Trophoblast cell (in vitro differentiated cells and primary cell): ENCODE measurements at regions not wholly inside any gene's neighbourhood (a gene's known extent, or its start where the extent isn't known, plus 50 kb on each side); places are given as distances from the start of the nearest gene placed in this dataset.

ENCODE experiments used
- DNase-seq, 2 donors: peaks; one replicate each; pipeline ENCODE4 v3.0.0-alpha.2; 2016
- H2AFZ ChIP-seq: 2 replicates; pipeline ENCODE4 v1.6.1; 2013; ENCODE audit warnings: low read length, moderate library complexity, mild to moderate bottlenecking; ENCODE audit not compliant: insufficient read depth, poor library complexity
- H2AK5ac ChIP-seq: 2 replicates; pipeline ENCODE4 v1.6.1; 2013; ENCODE audit warnings: mild to moderate bottlenecking, low read length
- H2BK120ac ChIP-seq: 2 replicates; pipeline ENCODE4 v1.6.1; 2013; ENCODE audit warnings: low read length, mild to moderate bottlenecking, moderate library complexity; ENCODE audit not compliant: insufficient read depth, poor library complexity
- H2BK12ac ChIP-seq: 2 replicates; pipeline ENCODE4 v1.6.1; 2013; ENCODE audit warnings: mild to moderate bottlenecking, low read length, moderate library complexity
- H2BK5ac ChIP-seq: 2 replicates; pipeline ENCODE4 v1.6.1; 2013; ENCODE audit warnings: low read length, low read depth, moderate library complexity, mild to moderate bottlenecking; ENCODE audit not compliant: poor library complexity
- H3K14ac ChIP-seq: 2 replicates; pipeline ENCODE4 v1.6.1; 2013; ENCODE audit warnings: mild to moderate bottlenecking, low read length
- H3K18ac ChIP-seq: 2 replicates; pipeline ENCODE4 v1.6.1; 2013; ENCODE audit warnings: mild to moderate bottlenecking, low read length
- H3K23ac ChIP-seq: 2 replicates; pipeline ENCODE4 v1.6.1; 2013; ENCODE audit warnings: low read length
- H3K27ac ChIP-seq: 2 replicates; pipeline ENCODE4 v1.5.1; 2013; ENCODE audit warnings: low read depth, mild to moderate bottlenecking, inconsistent platforms, low read length, moderate library complexity
- H3K27me3 ChIP-seq: 2 replicates; pipeline ENCODE4 v1.6.1; 2013; ENCODE audit warnings: inconsistent platforms, mild to moderate bottlenecking, low read length, moderate library complexity; ENCODE audit not compliant: insufficient read depth
- H3K36me3 ChIP-seq, 2 experiments: 1 replicate in 1 of 2; 2 replicates in 1 of 2; pipeline ENCODE4 v1.6.1; 2013; ENCODE audit warnings: low read length in 2 of 2, mild to moderate bottlenecking in 2 of 2, moderate library complexity in 1 of 2; ENCODE audit not compliant: insufficient read depth in 2 of 2, control insufficient read depth in 1 of 2
- H3K4ac ChIP-seq: 2 replicates; pipeline ENCODE4 v1.6.1; 2013; ENCODE audit warnings: low read depth, mild to moderate bottlenecking, low read length, moderate library complexity
- H3K4me1 ChIP-seq, 2 experiments: 1 replicate in 1 of 2; 2 replicates in 1 of 2; pipeline ENCODE4 v1.6.1; 2013; ENCODE audit warnings: low read length in 2 of 2, mild to moderate bottlenecking in 2 of 2, moderate library complexity in 1 of 2; ENCODE audit not compliant: insufficient read depth in 2 of 2, control insufficient read depth in 1 of 2
- H3K4me2 ChIP-seq: 2 replicates; pipeline ENCODE4 v1.6.1; 2013; ENCODE audit warnings: inconsistent platforms, mild to moderate bottlenecking, low read length, moderate library complexity
- H3K4me3 ChIP-seq: 2 replicates; pipeline ENCODE4 v1.5.1; 2013; ENCODE audit warnings: mild to moderate bottlenecking, low read depth, low read length, inconsistent platforms
- H3K79me1 ChIP-seq: one replicate; pipeline ENCODE4 v1.6.1; 2013; ENCODE audit warnings: low read length
- H3K79me2 ChIP-seq: 2 replicates; pipeline ENCODE4 v1.6.1; 2013; ENCODE audit warnings: low read length, mild to moderate bottlenecking; ENCODE audit not compliant: control insufficient read depth, insufficient read depth, poor library complexity
- H3K9ac ChIP-seq: 2 replicates; pipeline ENCODE4 v1.6.1; 2013; ENCODE audit warnings: mild to moderate bottlenecking, low read length
- H3K9me3 ChIP-seq: 2 replicates; pipeline ENCODE4 v1.6.1; 2013; ENCODE audit warnings: low read depth, mild to moderate bottlenecking, control low read depth, inconsistent platforms, low read length; ENCODE audit not compliant: insufficient read depth
- H4K12ac ChIP-seq: 2 replicates; pipeline ENCODE4 v1.6.1; 2013; ENCODE audit warnings: low read depth, mild to moderate bottlenecking, low read length, moderate library complexity
- H4K8ac ChIP-seq: 2 replicates; pipeline ENCODE4 v1.6.1; 2013; ENCODE audit warnings: low read depth, mild to moderate bottlenecking, low read length, moderate library complexity
- H4K91ac ChIP-seq: one replicate; pipeline ENCODE4 v1.6.1; 2013; ENCODE audit warnings: low read depth, mild to moderate bottlenecking, low read length, moderate library complexity
- WGBS: extraction: QIAGEN DNeasy Blood & Tissue Kit; methylation state at CpG from one replicate; pipeline ENCODE4 v1.1.7; 2013; ENCODE audit warnings: missing lambda C conversion rate; ENCODE audit not compliant: insufficient read length, insufficient coverage; ENCODE audit errors: extremely low coverage; 5-methylcytosine and 5-hydroxymethylcytosine counted together

DNA sequence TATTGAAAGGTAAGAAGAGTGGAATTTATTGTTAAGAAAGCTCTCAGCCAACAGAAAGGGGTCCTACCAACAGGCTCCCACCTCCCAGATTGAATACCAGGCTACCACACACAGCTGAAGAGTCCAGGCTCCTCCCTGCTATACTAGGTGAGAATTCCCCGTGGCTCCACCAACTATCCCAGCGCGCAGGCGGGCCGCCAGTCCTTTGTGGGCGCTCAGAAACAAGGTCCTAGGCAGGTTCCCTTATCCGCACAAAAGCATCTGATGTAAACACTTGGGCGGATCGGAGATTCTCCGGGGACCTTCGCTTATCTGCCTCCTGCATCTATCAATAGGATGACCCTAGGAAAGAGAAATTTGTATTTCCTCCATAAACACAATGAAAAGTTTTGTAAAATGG, 423.9 kb upstream of the ADGRL4 start:
- Histone ChIP-seq H3K9ac (no peak overlapping the region), H3K4me2 (no peak overlapping the region), H2BK120ac (no peak overlapping the region), H2BK5ac (no peak overlapping the region), H2AFZ (no peak overlapping the region), H3K27ac (no peak overlapping the region), H3K79me2 (no peaks in the 10 kb centered on the region), H2BK12ac (no peak overlapping the region), H3K9me3 (no peaks in the 10 kb centered on the region), H3K36me3 (no peaks in the 10 kb centered on the region), H4K12ac (no peak overlapping the region), H3K18ac (no peak overlapping the region), H2AK5ac (no peak overlapping the region), H3K4me3 (no peak overlapping the region), H3K4me1 (no peaks in the 10 kb centered on the region), H3K23ac (no peak overlapping the region), H3K79me1 (no peaks in the 10 kb centered on the region), H3K27me3 (no peaks in the 10 kb centered on the region), H4K91ac (no peak overlapping the region), H3K14ac (no peak overlapping the region), H4K8ac (no peak overlapping the region), H3K4ac (no peak overlapping the region)
- DNase-seq, result no peak
- WGBS, result no CpG with 5 or more reads among the region's 11 CpGs

DNA sequence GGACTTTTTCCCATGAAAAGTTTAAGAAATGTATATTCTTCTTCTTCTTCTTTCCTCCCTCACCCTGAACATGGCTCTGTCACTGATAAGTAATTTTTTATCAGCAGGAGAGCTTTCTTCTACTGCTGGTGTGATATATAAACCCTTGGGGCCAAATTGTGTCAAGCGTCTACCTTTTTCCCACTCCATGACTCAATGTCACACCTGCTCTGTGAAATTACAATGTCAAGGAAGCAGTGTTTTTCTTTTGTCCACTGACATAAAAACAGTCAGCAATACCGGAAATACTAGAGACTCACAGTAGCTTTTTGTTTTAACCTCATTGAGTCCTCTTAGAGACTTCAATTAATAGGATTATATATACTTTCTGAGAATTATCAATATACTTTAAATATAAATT, 416.2 kb upstream of the ADGRL4 start:
- H3K4me2 ChIP-seq, result no peak overlapping the region
- no peak overlapping the region for H4K8ac ChIP-seq
- no peak overlapping the region for H2BK120ac ChIP-seq
- DNase-seq, result no peak
- no peaks in the 10 kb centered on the region for H3K36me3 ChIP-seq
- H3K79me2 ChIP-seq, result no peaks in the 10 kb centered on the region
- no peak overlapping the region for H2BK12ac ChIP-seq
- H3K79me1 ChIP-seq, result no peaks in the 10 kb centered on the region
- H3K23ac ChIP-seq, result no peak overlapping the region
- H3K14ac ChIP-seq, result no peak overlapping the region
- H4K12ac ChIP-seq, result no peak overlapping the region
- no peak overlapping the region for H3K18ac ChIP-seq
- no peaks in the 10 kb centered on the region for H3K27me3 ChIP-seq
- no peaks in the 10 kb centered on the region for H3K4me1 ChIP-seq
- H3K4me3 ChIP-seq, result no peak overlapping the region
- no peak overlapping the region for H2AK5ac ChIP-seq
- no peak overlapping the region for H3K27ac ChIP-seq
- no peak overlapping the region for H3K9ac ChIP-seq
- H4K91ac ChIP-seq, result no peak overlapping the region
- H3K9me3 ChIP-seq, result no peaks in the 10 kb centered on the region
- H3K4ac ChIP-seq, result no peak overlapping the region
- no CpG with 5 or more reads among the region's 2 CpGs for WGBS
- H2BK5ac ChIP-seq, result no peak overlapping the region
- H2AFZ ChIP-seq, result no peak overlapping the region

DNA sequence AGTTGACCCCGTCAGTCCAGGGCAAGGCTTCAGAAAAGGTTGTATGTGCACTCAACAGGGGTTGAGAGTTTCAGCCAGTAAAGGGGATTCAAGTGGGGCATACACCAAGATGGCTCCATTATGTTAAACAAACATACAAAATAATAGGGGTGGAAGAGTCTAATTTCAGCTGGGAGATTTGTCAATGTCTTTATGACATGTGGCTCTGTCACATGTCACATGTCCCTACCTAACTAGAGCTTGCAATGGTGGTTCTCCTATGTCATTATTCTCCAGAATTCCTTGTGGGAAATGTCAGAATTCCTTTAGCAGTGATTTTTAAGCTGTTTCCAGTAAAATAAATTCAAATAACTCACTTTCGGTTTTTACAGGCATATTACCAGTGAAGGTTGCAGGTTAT, 392.0 kb upstream of the ADGRL4 start:
- H2AFZ ChIP-seq, result no peak overlapping the region

DNA sequence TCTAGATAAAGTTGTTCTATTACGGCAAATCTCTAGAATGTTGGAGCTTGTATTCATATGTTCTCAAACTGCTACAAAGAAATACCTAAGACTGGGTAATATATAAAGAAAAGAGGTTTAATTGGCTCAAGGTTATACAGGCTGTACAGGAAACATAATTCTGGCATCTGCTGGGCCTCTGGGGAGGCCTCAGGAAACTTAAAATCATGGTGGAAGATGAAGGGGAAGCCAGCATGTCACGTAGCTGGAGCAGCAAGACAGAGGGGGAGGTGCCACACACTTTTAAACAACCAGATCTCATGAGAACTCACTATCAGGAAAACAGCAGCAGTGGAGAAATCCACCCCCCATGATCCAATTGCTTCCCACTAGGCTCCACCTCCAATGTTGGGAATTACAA, 390.4 kb upstream of the ADGRL4 start:
- Histone ChIP-seq H3K79me1 (no peaks in the 10 kb centered on the region), H3K4me3 (no peak overlapping the region), H3K4me2 (no peak overlapping the region), H3K23ac (no peak overlapping the region), H3K36me3 (no peaks in the 10 kb centered on the region), H4K91ac (no peak overlapping the region), H3K79me2 (no peaks in the 10 kb centered on the region), H2AFZ (no peak overlapping the region), H3K14ac (no peak overlapping the region), H2BK120ac (no peak overlapping the region), H2BK12ac (no peak overlapping the region), H3K9me3 (no peaks in the 10 kb centered on the region), H3K27me3 (no peaks in the 10 kb centered on the region), H3K4me1 (no peaks in the 10 kb centered on the region), H3K9ac (no peak overlapping the region), H2BK5ac (no peak overlapping the region), H4K12ac (no peak overlapping the region), H3K18ac (no peak overlapping the region), H3K4ac (no peak overlapping the region), H3K27ac (no peak overlapping the region), H2AK5ac (no peak overlapping the region), H4K8ac (no peak overlapping the region)
- no CpG with 5 or more reads among the region's 2 CpGs for WGBS
- no peak for DNase-seq

More for the DNA sequence above, 392.0 kb upstream of the ADGRL4 start:
- H3K14ac ChIP-seq, result no peak overlapping the region
- no peaks in the 10 kb centered on the region for H3K79me2 ChIP-seq
- H3K9ac ChIP-seq, result no peak overlapping the region
- H3K4ac ChIP-seq, result no peak overlapping the region
- no peak overlapping the region for H2AK5ac ChIP-seq
- no peaks in the 10 kb centered on the region for H3K4me1 ChIP-seq
- H2BK12ac ChIP-seq, result no peak overlapping the region
- H3K4me3 ChIP-seq, result no peak overlapping the region
- no peaks in the 10 kb centered on the region for H3K36me3 ChIP-seq
- no peak for DNase-seq
- no peak overlapping the region for H3K4me2 ChIP-seq
- H3K27ac ChIP-seq, result no peak overlapping the region
- no CpG with 5 or more reads among the region's 2 CpGs for WGBS
- no peaks in the 10 kb centered on the region for H3K79me1 ChIP-seq
- no peaks in the 10 kb centered on the region for H3K27me3 ChIP-seq
- no peak overlapping the region for H4K91ac ChIP-seq
- H3K23ac ChIP-seq, result no peak overlapping the region
- no peak overlapping the region for H2BK5ac ChIP-seq
- H2BK120ac ChIP-seq, result no peak overlapping the region
- H3K18ac ChIP-seq, result no peak overlapping the region
- H3K9me3 ChIP-seq, result no peaks in the 10 kb centered on the region
- H4K12ac ChIP-seq, result no peak overlapping the region
- no peak overlapping the region for H4K8ac ChIP-seq
